Caco-2 (cell line): ENCODE measurements at regions not wholly inside any gene's neighbourhood (a gene's known extent, or its start where the extent isn't known, plus 50 kb on each side); places are given as distances from the start of the nearest gene placed in this dataset.

Experiments used
- BruUV-seq: library from RNA; stranded (reverse); fragments of 400-500 nt; replicated peaks from 2 replicates; lab custom pipeline; 2021; lab: Mats Ljungman, UMichigan
- CTCF ChIA-PET: fragments of 300-600 bp; sonication (Branson Sonifier 250); formaldehyde crosslinking; loops from one replicate; lab custom pipeline; 2022; ENCODE audit warnings: antibody characterized with exemption; lab: Charles Lee
- POLR2A ChIA-PET: fragments of 300-600 bp; sonication (Branson Sonifier 250); formaldehyde crosslinking; loops from one replicate; lab custom pipeline; 2022; ENCODE audit warnings: antibody characterized with exemption; lab: Charles Lee
- DNase-seq, 2 experiments: peaks; one replicate each; pipeline versions ENCODE4 v3.0.0 to v3.0.0-alpha.2; 2020 to 2022
- H3K27me3 ChIP-seq: replicated peaks from 2 replicates; pipeline ENCODE4 v1.6.0; 2011; ENCODE audit warnings: low read length; ENCODE audit not compliant: control insufficient read depth, insufficient read depth
- H3K36me3 ChIP-seq: 2 replicates; pipeline ENCODE4 v1.5.1; 2011; ENCODE audit warnings: low read length; ENCODE audit not compliant: control insufficient read depth, insufficient read depth
- H3K4me1 ChIP-seq: fragments of 250-450 bp; sonication (Bioruptor Pico); 2 replicates; pipeline ENCODE4 v1.5.1; 2020; ENCODE audit warnings: mild to moderate bottlenecking
- H3K4me3 ChIP-seq: 2 replicates; pipeline ENCODE4 v1.5.1; 2011; ENCODE audit warnings: low read depth, mild to moderate bottlenecking, control low read depth, low read length
- H3K9me3 ChIP-seq: fragments of 250-450 bp; sonication (Bioruptor Pico); 2 replicates; pipeline ENCODE4 v1.5.1; 2020; ENCODE audit warnings: mild to moderate bottlenecking, moderate library complexity
- H3K27ac Mint-ChIP-seq: one replicate; pipeline ENCODE4 v1.8.0; 2022; ENCODE audit warnings: mixed read lengths; ENCODE audit not compliant: unreplicated experiment
- H3K27me3 Mint-ChIP-seq: one replicate; pipeline ENCODE4 v1.8.0; 2022; ENCODE audit warnings: mixed read lengths; ENCODE audit not compliant: insufficient read depth, unreplicated experiment
- H3K36me3 Mint-ChIP-seq: one replicate; pipeline ENCODE4 v1.8.0; 2022; ENCODE audit warnings: mild to moderate bottlenecking, mixed read lengths; ENCODE audit not compliant: insufficient read depth, unreplicated experiment
- H3K4me1 Mint-ChIP-seq: one replicate; pipeline ENCODE4 v1.8.0; 2022; ENCODE audit warnings: low read depth, mixed read lengths; ENCODE audit not compliant: unreplicated experiment
- H3K4me3 Mint-ChIP-seq: one replicate; pipeline ENCODE4 v1.8.0; 2022; ENCODE audit warnings: mild to moderate bottlenecking, moderate library complexity, mixed read lengths; ENCODE audit not compliant: unreplicated experiment
- H3K9me3 Mint-ChIP-seq: one replicate; pipeline ENCODE4 v1.8.0; 2022; ENCODE audit warnings: mixed read lengths; ENCODE audit not compliant: unreplicated experiment
- intact Hi-C: fragments of 100-400 bp; cut with micrococcal nuclease; formaldehyde crosslinking; loops from one replicate; pipeline ENCODE4 v1.10.0; 2022; ENCODE audit not compliant: unreplicated experiment
- TF ChIP-seq, protein P1 (sequence below), 2 experiments: fragments of 200-600 bp in 1 of 2; IDR thresholded peaks; 1 replicate in 1 of 2; 2 replicates in 1 of 2; pipeline versions ENCODE4 v1.5.1 to v1.8.0; 2011 to 2022; ENCODE audit warnings: antibody characterized with exemption in 1 of 2, control low read depth in 1 of 2, inconsistent platforms in 1 of 2, low read depth in 1 of 2, low read length in 1 of 2, mild to moderate bottlenecking in 1 of 2, moderate library complexity in 1 of 2; ENCODE audit not compliant: insufficient read depth in 1 of 2, severe bottlenecking in 1 of 2, unreplicated experiment in 1 of 2

DNA sequence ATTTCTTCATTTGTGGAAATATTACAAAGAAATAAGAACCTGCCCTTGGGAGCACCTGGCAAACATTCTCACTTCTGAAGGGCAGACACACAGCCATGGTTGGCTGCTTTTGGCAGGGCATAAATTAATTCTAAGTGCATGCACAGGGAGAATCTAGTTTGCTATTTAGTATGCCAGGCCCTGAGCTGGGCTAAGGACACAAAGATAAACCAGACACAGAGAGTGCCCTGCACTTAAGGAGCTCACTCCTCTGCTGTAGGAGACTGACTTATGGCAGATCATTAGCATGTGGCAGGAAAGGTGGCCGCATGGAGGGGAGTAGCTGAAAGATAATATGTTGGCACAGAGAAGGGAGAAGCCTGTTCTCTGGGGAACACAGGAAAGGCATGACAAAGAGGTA is 367.0 kb downstream of the LPIN1 start:
- BruUV-seq, result no TSS peak
- no peaks in the 10 kb centered on the region for H3K36me3 ChIP-seq
- intact Hi-C loops, result no loop called here
- H3K36me3 Mint-ChIP-seq, result no peaks in the 10 kb centered on the region
- ChIA-PET CTCF (no interaction called here), POLR2A (no interaction called here)
- TF ChIP-seq, protein P1, sequence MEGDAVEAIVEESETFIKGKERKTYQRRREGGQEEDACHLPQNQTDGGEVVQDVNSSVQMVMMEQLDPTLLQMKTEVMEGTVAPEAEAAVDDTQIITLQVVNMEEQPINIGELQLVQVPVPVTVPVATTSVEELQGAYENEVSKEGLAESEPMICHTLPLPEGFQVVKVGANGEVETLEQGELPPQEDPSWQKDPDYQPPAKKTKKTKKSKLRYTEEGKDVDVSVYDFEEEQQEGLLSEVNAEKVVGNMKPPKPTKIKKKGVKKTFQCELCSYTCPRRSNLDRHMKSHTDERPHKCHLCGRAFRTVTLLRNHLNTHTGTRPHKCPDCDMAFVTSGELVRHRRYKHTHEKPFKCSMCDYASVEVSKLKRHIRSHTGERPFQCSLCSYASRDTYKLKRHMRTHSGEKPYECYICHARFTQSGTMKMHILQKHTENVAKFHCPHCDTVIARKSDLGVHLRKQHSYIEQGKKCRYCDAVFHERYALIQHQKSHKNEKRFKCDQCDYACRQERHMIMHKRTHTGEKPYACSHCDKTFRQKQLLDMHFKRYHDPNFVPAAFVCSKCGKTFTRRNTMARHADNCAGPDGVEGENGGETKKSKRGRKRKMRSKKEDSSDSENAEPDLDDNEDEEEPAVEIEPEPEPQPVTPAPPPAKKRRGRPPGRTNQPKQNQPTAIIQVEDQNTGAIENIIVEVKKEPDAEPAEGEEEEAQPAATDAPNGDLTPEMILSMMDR (IDR thresholded peaks at IDR 0.05; ENCODE audit: insufficient read depth in 1 of 2, low read depth in 1 of 2, low read length in 1 of 2, severe bottlenecking in 1 of 2, unreplicated experiment in 1 of 2), result no peak
- H3K4me3 ChIP-seq, result no peak overlapping the region
- H3K4me3 Mint-ChIP-seq, result no peak overlapping the region
- no peaks in the 10 kb centered on the region for H3K9me3 Mint-ChIP-seq
- DNase-seq, result no peak
- peaks cover 10% of the 10 kb centered on the region for H3K27me3 Mint-ChIP-seq
- H3K4me1 Mint-ChIP-seq, result no peaks in the 10 kb centered on the region
- no peaks in the 10 kb centered on the region for H3K9me3 ChIP-seq
- H3K27ac Mint-ChIP-seq, result no peak overlapping the region
- H3K4me1 ChIP-seq, result no peaks in the 10 kb centered on the region
- no peaks in the 10 kb centered on the region for H3K27me3 ChIP-seq

DNA sequence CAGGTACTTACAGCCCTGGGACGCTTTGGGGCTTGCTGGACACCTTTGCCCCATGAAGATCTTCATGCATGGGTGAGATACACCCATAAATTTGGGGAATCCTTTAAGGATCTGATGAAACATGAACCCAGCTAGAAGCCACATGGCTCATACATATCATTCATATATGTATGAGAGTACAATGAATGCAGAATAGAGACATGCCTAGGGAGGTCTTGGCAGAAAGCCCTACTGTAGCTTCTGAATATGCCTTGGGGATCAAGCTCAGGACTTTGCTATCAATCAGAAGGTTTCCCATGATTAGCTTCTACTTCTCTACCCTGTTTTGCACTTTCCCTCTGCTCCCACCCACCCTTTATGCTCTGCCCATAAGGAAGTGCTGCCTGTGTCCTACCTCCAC is 368.4 kb downstream of the LPIN1 start:
- no peaks in the 10 kb centered on the region for H3K36me3 ChIP-seq
- H3K36me3 Mint-ChIP-seq, result no peaks in the 10 kb centered on the region
- ChIA-PET POLR2A (no interaction called here), CTCF (interaction anchor here (0.5 kb wide), 1 partner anchor 603 kb away, joined by 5 read pairs; no protein-coding TSS in a partner anchor)
- H3K27me3 Mint-ChIP-seq, result peaks cover 10% of the 10 kb centered on the region
- H3K27ac Mint-ChIP-seq, result no peak overlapping the region
- no peaks in the 10 kb centered on the region for H3K9me3 ChIP-seq
- TF ChIP-seq, protein P1 (IDR thresholded peaks at IDR 0.05; ENCODE audit: insufficient read depth in 1 of 2, low read depth in 1 of 2, low read length in 1 of 2, severe bottlenecking in 1 of 2, unreplicated experiment in 1 of 2), result no peak
- no peak overlapping the region for H3K4me3 Mint-ChIP-seq
- no peaks in the 10 kb centered on the region for H3K4me1 Mint-ChIP-seq
- H3K27me3 ChIP-seq, result no peaks in the 10 kb centered on the region
- no peaks in the 10 kb centered on the region for H3K9me3 Mint-ChIP-seq
- intact Hi-C loops, result no loop called here
- no peaks in the 10 kb centered on the region for H3K4me1 ChIP-seq
- no TSS peak for BruUV-seq
- no peak for DNase-seq
- H3K4me3 ChIP-seq, result no peak overlapping the region

DNA sequence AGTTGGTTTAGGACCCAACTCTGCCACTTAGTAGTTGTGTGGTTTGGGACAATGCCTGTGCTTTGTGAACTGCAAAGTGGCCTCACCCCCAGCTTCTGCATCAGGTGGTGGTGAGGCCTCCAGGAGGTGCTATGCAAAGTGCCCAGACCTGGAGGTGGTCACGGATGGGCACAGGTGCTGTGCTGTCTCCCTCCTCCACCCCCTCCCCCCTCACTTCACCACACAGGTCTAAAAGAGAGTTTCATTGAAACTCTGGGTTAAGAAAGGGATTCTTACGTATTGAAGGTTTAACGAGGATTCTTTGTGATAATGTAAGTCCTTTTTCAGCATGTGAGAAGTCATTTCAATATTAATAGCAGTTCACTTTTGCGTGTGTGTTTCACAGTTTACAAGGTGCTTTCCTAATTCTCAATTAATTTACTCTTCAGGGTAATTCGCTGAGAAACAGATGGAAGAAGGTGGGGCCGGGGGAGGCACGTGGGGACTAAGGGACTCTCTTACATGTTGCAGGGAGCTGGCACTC is 369.9 kb downstream of the LPIN1 start:
- no peak for DNase-seq
- TF ChIP-seq, protein P1 (IDR thresholded peaks at IDR 0.05; ENCODE audit: insufficient read depth in 1 of 2, low read depth in 1 of 2, low read length in 1 of 2, severe bottlenecking in 1 of 2, unreplicated experiment in 1 of 2), result no peak
- Histone ChIP-seq H3K4me1 (no peaks in the 10 kb centered on the region), H3K36me3 (no peaks in the 10 kb centered on the region), H3K27me3 (no peaks in the 10 kb centered on the region), H3K9me3 (no peaks in the 10 kb centered on the region), H3K4me3 (no peak overlapping the region)
- CTCF ChIA-PET, result no interaction called here
- no TSS peak for BruUV-seq
- POLR2A ChIA-PET, result no interaction called here
- H3K36me3 Mint-ChIP-seq, result no peaks in the 10 kb centered on the region
- H3K27ac Mint-ChIP-seq, result no peak overlapping the region
- intact Hi-C loops, result no loop called here
- no peak overlapping the region for H3K4me3 Mint-ChIP-seq
- H3K27me3 Mint-ChIP-seq, result peaks cover 10% of the 10 kb centered on the region
- no peaks in the 10 kb centered on the region for H3K4me1 Mint-ChIP-seq
- H3K9me3 Mint-ChIP-seq, result no peaks in the 10 kb centered on the region
